ENCODE measurements at regions not wholly inside any gene's neighbourhood (a gene's known extent, or its start where the extent isn't known, plus 50 kb on each side); places are given as distances from the start of the nearest gene placed in this dataset.
"Not testable (repeated sequence)": the region's sequence is repeated elsewhere in the genome, so short reads cannot be mapped to it uniquely, and the experiment has no call there.

DNA sequence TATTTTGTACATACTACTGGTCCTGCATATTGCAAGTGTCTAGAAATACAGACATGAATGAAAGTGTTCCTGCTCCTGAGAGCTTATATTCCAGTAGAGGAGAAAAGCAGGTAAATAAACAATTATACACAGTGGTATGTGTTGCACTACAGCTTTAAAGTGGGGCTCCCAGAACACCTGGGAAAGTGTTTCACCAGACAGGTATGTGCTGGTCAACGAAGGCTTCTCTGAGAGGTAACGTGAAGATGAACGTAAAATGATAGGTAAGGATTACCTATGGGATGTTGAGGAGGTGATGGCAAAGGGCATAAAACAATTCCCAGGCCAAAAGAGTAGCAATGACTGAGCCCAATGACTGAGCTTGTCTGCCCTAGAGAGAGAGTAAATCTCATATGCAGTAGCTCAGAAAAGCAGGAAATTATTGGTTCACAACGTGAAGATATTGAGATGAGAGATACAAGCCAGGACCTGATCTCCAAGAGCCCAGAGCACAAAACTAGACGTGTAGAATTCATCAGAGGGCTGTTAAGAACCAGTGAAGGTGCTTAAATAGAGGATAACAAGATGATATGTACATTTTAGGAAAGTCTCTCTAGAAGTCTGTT, 459.1 kb upstream of the BCHE start:
- no peak for DNase-seq

DNA sequence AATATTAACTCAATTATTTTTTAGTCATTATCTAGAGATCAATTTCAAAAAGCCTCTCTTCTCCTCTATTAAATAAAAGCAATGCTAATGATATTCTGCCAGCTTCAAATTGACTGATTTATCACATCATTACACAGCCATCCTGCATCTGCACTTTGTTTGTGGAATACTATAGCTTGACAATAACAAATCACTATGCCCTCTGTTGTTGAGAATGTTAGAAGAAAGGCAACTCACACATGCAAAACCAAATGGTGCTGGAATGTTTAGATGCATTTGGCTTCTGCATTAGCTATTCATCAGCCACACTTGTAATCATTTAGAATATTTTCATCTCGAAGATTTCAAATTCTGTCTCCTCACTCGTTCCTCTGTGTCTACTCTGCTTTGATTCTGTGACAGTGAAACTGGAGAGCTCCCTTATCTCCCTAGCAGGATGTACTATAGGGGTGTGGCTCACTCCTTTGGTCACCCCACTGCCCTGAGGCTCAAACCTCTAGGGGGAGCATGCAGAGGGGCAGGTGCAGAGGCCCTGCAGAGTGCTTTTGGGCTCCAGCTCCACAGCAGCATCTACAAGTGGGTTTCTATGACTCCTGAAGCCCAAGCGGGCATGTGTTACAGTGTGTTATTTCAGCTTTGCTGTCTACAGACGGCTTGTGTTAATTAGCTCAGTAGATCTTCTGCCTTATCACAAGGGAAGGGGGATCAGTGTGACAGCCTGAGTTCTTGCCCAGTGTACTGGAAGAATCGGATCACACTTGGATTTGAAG, 454.1 kb upstream of the BCHE start:
- no peak for DNase-seq

DNA sequence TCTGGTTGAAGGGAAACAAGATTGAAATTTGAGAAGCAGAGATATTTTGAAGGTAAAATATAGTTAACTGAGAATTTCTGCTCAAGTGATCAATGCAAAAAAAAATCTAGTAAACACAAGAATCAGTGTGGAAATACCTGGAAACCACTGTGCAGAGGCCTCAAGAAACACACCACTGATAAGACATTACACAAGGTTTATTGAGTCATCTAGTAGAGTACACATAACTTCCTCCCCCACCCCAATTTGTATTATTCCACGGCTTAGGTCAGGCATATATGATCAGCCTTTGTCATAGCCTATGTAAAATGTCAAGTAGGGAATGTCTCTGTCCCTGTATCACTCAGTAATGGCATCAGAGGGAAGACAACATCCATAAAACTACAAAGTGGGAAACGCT, 447.8 kb upstream of the BCHE start:
- DNase-seq: no peak

- DNase-seq: no peak
These were observed 446.6 kb upstream of the BCHE start for GRCh38 chr3:166283840-166284239.

- no peak for DNase-seq
These were observed 445.7 kb upstream of the BCHE start for GRCh38 chr3:166282931-166283330.

GRCh38 chr3:166279636-166280035, 442.4 kb upstream of the BCHE start:
- no peak for DNase-seq

GRCh38 chr3:166275024-166275390, 437.8 kb upstream of the BCHE start:
- no peak for DNase-seq

DNA sequence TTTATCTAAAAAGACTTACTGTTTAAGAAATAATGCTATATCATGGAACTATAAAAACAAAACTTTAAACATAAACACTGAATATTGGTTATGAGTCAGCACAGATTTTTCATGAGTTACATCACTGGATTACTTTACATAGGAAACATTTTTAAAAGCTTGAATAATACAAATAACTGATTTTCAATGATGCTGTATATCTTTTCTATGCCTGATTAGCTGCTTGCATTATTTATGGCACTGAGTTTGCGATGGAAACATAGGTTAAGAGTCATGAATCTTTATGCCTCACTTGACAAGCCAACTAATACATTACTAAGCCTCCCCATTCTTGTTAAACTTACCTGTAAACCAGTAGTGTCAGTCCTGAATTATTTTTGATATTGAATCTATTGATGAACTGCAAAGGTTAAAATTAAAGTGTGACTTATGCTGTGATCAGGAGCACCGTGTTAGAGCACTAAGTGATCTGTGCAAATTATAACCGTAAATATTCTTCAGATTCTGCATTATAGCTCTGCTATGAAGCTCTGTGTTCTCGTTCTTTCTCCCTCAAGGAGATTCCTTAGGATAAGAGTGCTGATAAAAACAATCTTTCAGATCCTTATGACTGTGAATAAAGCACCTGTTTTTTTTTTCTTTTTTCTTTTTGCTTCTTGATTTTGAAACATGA, 437.3 kb upstream of the BCHE start:
- no peak for DNase-seq

DNA sequence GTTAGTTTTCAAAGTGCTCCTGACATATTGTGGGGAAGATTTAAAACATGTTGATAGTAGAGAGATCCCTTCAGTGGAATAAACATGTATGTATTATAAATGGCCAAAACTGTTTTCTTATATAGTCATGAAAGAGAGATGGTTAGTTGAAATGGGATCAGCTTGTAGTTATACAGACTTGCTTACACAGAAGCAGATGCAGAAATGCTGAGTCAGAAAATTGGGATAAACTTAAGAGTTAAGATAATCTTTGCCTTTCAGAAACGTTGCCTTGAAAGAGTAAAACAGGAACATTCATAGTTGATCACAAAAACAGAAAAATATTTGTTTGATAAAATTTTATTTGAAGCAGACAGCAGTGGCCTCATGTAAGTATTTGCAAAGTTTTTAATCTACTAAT, 433.2 kb upstream of the BCHE start:
- DNase-seq: no peak

DNA sequence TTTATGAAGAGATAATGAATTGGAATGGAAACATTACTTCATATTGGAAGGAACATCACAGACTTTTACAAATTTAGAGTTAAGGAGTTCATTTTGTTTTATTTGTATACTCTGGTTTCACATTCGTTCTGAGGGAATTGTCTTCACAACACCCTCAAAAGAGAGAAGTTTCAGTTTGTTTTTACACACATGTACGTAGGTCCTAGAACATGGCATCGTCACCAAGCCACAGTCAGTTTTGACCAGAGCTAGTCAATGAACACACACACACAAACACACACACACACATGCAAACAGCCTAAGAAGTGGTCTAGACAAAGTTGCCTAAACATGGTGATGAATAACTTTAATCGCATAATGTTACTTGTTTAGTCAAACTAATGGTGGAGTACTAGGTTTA, 427.9 kb upstream of the BCHE start:
- no peak for DNase-seq

- no peak for DNase-seq
These were observed 426.2 kb upstream of the BCHE start for GRCh38 chr3:166263460-166263859.

DNA sequence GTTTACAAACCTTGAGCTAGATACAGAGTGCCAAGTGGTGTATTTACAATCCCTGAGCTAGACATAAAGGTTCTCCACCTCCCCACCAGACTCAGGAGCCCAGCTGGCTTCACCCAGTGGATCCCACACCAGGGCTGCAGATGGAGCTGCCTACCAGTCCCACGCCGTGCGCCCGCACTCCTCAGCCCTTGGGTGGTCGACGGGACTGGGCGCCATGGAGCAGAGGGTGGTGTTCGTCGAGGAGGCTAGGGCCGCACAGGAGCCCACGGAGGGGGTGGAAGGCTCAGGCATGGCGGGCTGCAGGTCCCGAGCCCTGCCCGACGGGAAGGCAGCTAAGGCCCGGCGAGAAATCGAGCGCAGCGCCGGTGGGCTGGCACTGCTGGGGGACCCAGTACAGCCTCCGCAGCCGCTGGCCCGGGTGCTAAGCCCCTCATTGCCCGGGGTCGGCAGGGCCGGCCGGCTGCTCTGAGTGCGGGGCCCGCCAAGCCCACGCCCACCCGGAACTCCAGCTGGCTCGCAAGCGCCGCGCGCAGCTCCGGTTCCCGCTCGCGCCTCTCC, 421.1 kb upstream of the BCHE start:
- DNase-seq: not testable (repeated sequence)

DNA sequence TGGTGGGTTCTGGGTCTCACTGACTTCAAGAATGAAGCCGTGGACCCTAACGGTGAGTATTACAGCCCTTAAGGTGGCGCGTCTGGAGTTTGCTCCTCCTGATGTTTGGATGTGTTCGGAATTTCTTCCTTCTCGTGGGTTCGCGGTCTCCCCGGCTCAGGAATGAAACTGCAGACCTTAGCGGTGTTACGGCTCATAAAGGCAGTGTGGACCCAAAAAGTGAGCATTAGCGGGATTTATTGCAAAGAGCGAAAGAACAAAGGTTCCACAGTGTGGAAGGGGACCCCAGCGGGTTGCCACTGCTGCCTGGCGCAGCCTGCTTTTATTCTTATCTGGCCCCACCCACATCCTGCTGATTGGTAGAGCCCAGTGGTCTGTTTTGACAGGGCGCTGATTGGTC, 420.5 kb upstream of the BCHE start:
- DNase-seq: no peak

DNA sequence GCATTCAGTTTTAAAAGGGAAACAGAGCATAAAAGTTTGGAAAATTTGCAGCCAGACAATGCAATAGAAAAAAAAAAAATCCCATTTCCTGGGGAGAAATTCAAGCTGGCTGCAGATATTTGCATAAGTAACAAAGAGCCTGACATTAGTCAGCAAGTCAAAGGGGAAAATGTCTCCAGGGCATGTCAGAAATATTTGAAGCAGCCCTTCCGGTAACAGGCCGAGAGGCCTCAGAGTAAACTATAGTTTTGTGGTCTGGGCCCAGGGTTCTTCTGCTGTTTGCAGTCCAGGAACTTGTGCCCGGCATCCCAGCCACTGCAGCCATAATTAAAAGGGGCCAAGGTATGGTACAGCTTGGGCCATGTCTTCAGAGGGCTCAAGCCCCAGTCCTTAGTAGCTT, 411.6 kb upstream of the BCHE start:
- no peak for DNase-seq

DNA sequence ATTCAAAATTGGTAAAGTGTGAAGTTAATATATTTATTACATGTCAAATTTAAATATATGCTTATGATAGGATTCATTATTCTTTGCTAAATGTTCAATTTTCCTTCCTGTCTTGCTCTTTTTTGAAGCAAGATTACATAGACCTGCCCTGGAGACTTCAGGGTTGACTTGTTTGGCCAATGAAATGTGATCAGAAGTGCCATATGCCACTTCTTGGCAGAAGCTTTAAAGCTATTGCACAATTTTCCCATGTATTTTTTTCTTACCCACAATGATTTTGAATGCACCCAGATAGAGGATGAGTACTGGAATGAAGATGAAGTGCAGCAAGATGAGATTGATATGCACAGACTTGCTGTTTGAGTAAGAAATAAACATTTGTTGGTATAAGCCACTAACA, 406.3 kb upstream of the BCHE start:
- no peak for DNase-seq

GRCh38 chr3:166223120-166223519, 385.9 kb upstream of the BCHE start:
- no peak for DNase-seq

- DNase-seq: no peak
These were observed 374.2 kb upstream of the BCHE start for GRCh38 chr3:166211451-166211850.

DNA sequence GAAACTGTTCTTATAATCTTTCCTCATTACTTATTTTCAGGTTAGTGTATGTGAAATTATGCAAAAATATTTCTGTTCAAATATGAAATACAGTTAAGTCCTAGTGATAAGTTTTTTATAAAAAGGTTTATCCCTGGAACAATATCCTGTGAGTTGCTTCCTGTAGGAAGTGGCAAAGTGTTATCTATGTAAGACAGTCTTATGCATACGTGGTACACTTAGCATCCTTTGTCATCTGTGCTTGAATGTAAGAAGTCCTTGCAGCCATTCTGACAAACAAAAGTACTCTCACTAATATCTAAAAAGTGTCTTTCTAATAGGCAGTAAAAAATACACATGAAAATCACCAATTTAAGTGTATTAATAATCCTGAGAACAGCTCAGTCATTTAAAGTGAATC, 372.5 kb upstream of the BCHE start:
- no peak for DNase-seq

- DNase-seq: no peak
These were observed 367.9 kb upstream of the BCHE start for GRCh38 chr3:166205158-166205557.

GRCh38 chr3:166201476-166201875, 364.3 kb upstream of the BCHE start:
- no peak for DNase-seq

GRCh38 chr3:166199491-166199890, 362.3 kb upstream of the BCHE start:
- no peak for DNase-seq

GRCh38 chr3:166195808-166196207, 358.6 kb upstream of the BCHE start:
- DNase-seq: no peak

DNA sequence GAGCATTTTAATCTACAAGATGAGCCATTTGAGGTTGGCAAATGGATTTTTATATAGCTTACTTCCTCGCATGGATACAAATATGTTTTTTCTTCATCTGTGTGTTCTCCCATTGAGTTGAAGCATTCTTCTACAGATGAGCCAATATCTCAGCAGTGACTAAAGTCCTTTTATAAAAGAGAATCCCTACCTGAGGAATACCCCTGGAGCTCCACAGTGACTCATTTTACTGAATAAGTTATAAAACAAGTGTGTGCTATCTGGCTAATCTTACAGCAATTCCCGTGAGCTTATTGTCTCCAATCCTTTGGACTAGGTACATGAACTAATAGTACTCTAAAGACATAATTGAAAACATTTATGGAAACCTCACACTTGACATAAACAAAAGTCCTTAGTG, 354.2 kb upstream of the BCHE start:
- no peak for DNase-seq

DNA sequence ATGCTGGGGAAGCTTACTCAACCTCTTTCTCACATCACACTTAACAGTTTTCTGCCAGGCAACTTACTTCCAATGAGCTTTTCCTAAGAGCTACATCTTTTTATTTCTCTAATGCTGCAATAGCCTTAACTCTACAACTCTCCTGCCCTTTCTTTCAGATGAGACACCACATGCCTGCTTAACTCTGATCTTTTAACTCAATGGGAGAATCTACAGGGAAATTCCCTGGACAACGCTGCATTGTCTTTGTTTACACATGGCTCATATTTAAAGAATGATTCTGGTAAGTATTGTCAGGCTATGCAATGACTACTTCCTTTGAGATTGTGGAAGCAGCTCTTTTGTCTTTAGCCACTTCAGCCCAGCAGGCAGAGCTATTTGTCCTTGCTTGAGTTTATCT, 353.1 kb upstream of the BCHE start:
- DNase-seq: peak; percentile 14
